Testis (tissue), 2 donors: ENCODE measurements at regions not wholly inside any gene's neighbourhood (a gene's known extent, or its start where the extent isn't known, plus 50 kb on each side); places are given as distances from the start of the nearest gene placed in this dataset.

Source experiments
- POLR2A ChIP-seq: fragments of 450-650 bp; IDR thresholded peaks from one replicate; pipeline ENCODE4 v1.6.1; 2017; ENCODE audit warnings: antibody characterized with exemption, mild to moderate bottlenecking, moderate library complexity
- TF ChIP-seq, protein P1 (sequence below), 3 experiments: fragments of 450-650 bp in 2 of 3; fragments of 200-600 bp in 1 of 3; sonication (generic) in 1 of 3; IDR thresholded peaks; one replicate each; pipeline ENCODE4 v1.5.1; 2016 to 2019; ENCODE audit warnings: antibody characterized with exemption in 3 of 3, mild to moderate bottlenecking in 2 of 3, moderate library complexity in 1 of 3

GRCh38 chr17:77677211-77677610 lies 281.3 kb upstream of the TNRC6C start:
- TF ChIP-seq, protein P1, sequence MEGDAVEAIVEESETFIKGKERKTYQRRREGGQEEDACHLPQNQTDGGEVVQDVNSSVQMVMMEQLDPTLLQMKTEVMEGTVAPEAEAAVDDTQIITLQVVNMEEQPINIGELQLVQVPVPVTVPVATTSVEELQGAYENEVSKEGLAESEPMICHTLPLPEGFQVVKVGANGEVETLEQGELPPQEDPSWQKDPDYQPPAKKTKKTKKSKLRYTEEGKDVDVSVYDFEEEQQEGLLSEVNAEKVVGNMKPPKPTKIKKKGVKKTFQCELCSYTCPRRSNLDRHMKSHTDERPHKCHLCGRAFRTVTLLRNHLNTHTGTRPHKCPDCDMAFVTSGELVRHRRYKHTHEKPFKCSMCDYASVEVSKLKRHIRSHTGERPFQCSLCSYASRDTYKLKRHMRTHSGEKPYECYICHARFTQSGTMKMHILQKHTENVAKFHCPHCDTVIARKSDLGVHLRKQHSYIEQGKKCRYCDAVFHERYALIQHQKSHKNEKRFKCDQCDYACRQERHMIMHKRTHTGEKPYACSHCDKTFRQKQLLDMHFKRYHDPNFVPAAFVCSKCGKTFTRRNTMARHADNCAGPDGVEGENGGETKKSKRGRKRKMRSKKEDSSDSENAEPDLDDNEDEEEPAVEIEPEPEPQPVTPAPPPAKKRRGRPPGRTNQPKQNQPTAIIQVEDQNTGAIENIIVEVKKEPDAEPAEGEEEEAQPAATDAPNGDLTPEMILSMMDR (IDR thresholded peaks at IDR 0.05): no peak
- no peak for TF ChIP-seq POLR2A
